ENCODE measurements at regions not wholly inside any gene's neighbourhood (a gene's known extent, or its start where the extent isn't known, plus 50 kb on each side); places are given as distances from the start of the nearest gene placed in this dataset.
A peak's percentile ranks its signal among the peaks of the same experiment; 100 is the strongest.

DNA sequence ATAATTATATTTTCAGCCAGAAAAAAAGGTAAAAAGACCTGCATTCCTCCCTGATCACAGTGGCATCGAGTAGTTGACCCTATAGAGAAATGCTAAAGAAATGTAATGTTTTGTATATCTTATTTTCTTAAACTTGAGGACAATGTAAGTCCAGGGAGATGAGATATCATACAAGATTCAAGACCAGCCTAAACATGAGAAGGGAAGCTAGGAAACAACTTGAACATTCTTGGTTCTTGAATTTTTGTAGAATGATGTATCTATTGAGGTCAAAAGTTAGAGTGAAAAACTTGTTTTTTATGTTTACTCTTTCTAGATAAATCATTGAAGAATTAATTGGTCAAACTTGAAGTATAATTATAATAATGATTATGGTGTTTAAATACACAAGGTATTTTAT, 497.7 kb upstream of the TBL1XR1 start:
- H3K4me3 ChIP-seq (ENCODE audit: low read length, poor library complexity, severe bottlenecking), result peak overlapping the region; percentile 28
- no peaks in the 10 kb centered on the region for H3K27me3 ChIP-seq (ENCODE audit: insufficient read depth, low read length, poor library complexity, severe bottlenecking)
- peak overlapping the region; percentile 70 for H3K9ac ChIP-seq (ENCODE audit: low read depth, low read length, poor library complexity, severe bottlenecking)
- H3K9me3 ChIP-seq (ENCODE audit: insufficient read depth, low read depth, low read length), result no peaks in the 10 kb centered on the region
- no peaks in the 10 kb centered on the region for H3K79me2 ChIP-seq (ENCODE audit: insufficient read depth, low read length)
- no peak for TF ChIP-seq EZH2phosphoT487 (IDR thresholded peaks at IDR 0.05; ENCODE audit: borderline replicate concordance)
- TF ChIP-seq, protein P1, sequence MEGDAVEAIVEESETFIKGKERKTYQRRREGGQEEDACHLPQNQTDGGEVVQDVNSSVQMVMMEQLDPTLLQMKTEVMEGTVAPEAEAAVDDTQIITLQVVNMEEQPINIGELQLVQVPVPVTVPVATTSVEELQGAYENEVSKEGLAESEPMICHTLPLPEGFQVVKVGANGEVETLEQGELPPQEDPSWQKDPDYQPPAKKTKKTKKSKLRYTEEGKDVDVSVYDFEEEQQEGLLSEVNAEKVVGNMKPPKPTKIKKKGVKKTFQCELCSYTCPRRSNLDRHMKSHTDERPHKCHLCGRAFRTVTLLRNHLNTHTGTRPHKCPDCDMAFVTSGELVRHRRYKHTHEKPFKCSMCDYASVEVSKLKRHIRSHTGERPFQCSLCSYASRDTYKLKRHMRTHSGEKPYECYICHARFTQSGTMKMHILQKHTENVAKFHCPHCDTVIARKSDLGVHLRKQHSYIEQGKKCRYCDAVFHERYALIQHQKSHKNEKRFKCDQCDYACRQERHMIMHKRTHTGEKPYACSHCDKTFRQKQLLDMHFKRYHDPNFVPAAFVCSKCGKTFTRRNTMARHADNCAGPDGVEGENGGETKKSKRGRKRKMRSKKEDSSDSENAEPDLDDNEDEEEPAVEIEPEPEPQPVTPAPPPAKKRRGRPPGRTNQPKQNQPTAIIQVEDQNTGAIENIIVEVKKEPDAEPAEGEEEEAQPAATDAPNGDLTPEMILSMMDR (conservative IDR thresholded peaks at IDR 0.05; ENCODE audit: low read length), result no peak
- H3K9me2 ChIP-seq (replicated peaks; ENCODE audit: low read depth, low read length), result no peaks in the 10 kb centered on the region
- no peak overlapping the region for H2AFZ ChIP-seq (ENCODE audit: low read length)
- no peaks in the 10 kb centered on the region for H3K36me3 ChIP-seq (ENCODE audit: insufficient read depth, low read length)
- H3K4me1 ChIP-seq (ENCODE audit: insufficient read depth, low read length, poor library complexity, severe bottlenecking), result peaks cover 54% of the 10 kb centered on the region
- H4K20me1 ChIP-seq (ENCODE audit: insufficient read depth, low read length, poor library complexity, severe bottlenecking), result no peaks in the 10 kb centered on the region
- peak overlapping the region; percentile 70 for H3K4me2 ChIP-seq (ENCODE audit: low read depth, low read length, poor library complexity, severe bottlenecking)
- peaks cover 25% of the 10 kb centered on the region for H3F3A ChIP-seq (ENCODE audit: low read depth)

DNA sequence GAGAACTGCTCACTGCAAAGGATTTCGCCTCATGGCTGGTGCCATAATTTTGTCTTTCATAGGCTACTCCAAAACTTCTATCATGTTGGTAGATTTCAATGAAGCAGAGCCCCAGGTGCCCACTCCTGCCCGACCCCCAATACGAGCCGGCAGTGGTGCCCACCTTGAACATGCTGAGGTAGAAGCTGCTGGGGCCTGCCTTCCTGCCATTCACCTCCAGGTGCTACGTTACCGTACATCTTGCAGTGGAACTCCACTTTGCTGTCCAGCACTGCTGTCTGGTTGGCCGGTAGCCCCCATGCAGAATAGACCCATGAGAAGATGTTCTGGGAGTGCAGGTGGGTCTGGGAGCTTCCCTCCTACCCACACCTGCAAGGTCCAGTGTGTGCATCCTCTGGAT, 502.8 kb upstream of the TBL1XR1 start:
- Histone ChIP-seq H3K4me3 (ENCODE audit: low read length, poor library complexity, severe bottlenecking) (no peak overlapping the region), H3K4me1 (ENCODE audit: insufficient read depth, low read length, poor library complexity, severe bottlenecking) (peaks cover 33% of the 10 kb centered on the region), H2AFZ (ENCODE audit: low read length) (no peak overlapping the region), H3K4me2 (ENCODE audit: low read depth, low read length, poor library complexity, severe bottlenecking) (no peak overlapping the region), H3K27me3 (ENCODE audit: insufficient read depth, low read length, poor library complexity, severe bottlenecking) (no peaks in the 10 kb centered on the region), H3K79me2 (ENCODE audit: insufficient read depth, low read length) (no peaks in the 10 kb centered on the region), H3K9me2 (replicated peaks; ENCODE audit: low read depth, low read length) (no peaks in the 10 kb centered on the region), H3F3A (ENCODE audit: low read depth) (peaks cover 6% of the 10 kb centered on the region), H3K36me3 (ENCODE audit: insufficient read depth, low read length) (no peaks in the 10 kb centered on the region), H3K9me3 (ENCODE audit: insufficient read depth, low read depth, low read length) (no peaks in the 10 kb centered on the region), H4K20me1 (ENCODE audit: insufficient read depth, low read length, poor library complexity, severe bottlenecking) (no peaks in the 10 kb centered on the region), H3K9ac (ENCODE audit: low read depth, low read length, poor library complexity, severe bottlenecking) (no peak overlapping the region)
- no peak for TF ChIP-seq EZH2phosphoT487 (IDR thresholded peaks at IDR 0.05; ENCODE audit: borderline replicate concordance)
- TF ChIP-seq, protein P1 (conservative IDR thresholded peaks at IDR 0.05; ENCODE audit: low read length), result no peak

DNA sequence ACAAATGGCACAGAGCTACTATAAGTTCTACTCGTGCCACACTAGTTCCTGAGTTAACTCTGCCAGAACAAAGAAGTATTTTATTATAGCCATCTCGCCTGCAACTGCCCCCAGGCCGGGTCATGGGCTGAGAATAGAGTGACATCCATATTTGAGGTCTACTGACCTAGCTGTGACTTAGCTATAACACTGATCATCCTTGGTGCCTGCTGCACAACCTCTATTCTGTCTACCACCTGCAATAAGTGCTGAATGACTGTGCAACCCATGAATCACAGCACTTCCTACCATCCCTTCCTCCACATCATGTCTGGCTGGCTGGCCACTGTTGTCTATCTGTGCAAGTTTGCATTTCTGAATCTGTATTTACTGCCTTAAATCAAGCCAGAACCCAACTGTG, 506.5 kb upstream of the TBL1XR1 start:
- no peaks in the 10 kb centered on the region for H3F3A ChIP-seq (ENCODE audit: low read depth)
- no peaks in the 10 kb centered on the region for H3K9me3 ChIP-seq (ENCODE audit: insufficient read depth, low read depth, low read length)
- H3K9me2 ChIP-seq (replicated peaks; ENCODE audit: low read depth, low read length), result no peaks in the 10 kb centered on the region
- no peak overlapping the region for H3K4me3 ChIP-seq (ENCODE audit: low read length, poor library complexity, severe bottlenecking)
- TF ChIP-seq, protein P1 (conservative IDR thresholded peaks at IDR 0.05; ENCODE audit: low read length), result no peak
- no peak for TF ChIP-seq EZH2phosphoT487 (IDR thresholded peaks at IDR 0.05; ENCODE audit: borderline replicate concordance)
- H4K20me1 ChIP-seq (ENCODE audit: insufficient read depth, low read length, poor library complexity, severe bottlenecking), result no peaks in the 10 kb centered on the region
- peaks cover 23% of the 10 kb centered on the region for H3K4me1 ChIP-seq (ENCODE audit: insufficient read depth, low read length, poor library complexity, severe bottlenecking)
- no peaks in the 10 kb centered on the region for H3K79me2 ChIP-seq (ENCODE audit: insufficient read depth, low read length)
- H3K4me2 ChIP-seq (ENCODE audit: low read depth, low read length, poor library complexity, severe bottlenecking), result no peak overlapping the region
- H3K27me3 ChIP-seq (ENCODE audit: insufficient read depth, low read length, poor library complexity, severe bottlenecking), result no peaks in the 10 kb centered on the region
- H2AFZ ChIP-seq (ENCODE audit: low read length), result no peak overlapping the region
- no peak overlapping the region for H3K9ac ChIP-seq (ENCODE audit: low read depth, low read length, poor library complexity, severe bottlenecking)
- H3K36me3 ChIP-seq (ENCODE audit: insufficient read depth, low read length), result no peaks in the 10 kb centered on the region

All from Loucy (cell line).